SU-DHL-6 (cell line): ENCODE measurements at regions not wholly inside any gene's neighbourhood (a gene's known extent, or its start where the extent isn't known, plus 50 kb on each side); places are given as distances from the start of the nearest gene placed in this dataset.

Source experiments
- EZH2phosphoT487 ChIP-seq: fragments of 200-600 bp; sonication (generic), shearing (Covaris generic); conservative IDR thresholded peaks from 2 replicates; pipeline ENCODE4 v1.6.1; 2018; ENCODE audit warnings: mild to moderate bottlenecking, antibody characterized with exemption, low read length, moderate library complexity, mixed read lengths
- TF ChIP-seq, protein P1 (sequence below): fragments of 200-600 bp; sonication (generic); IDR thresholded peaks from one replicate; pipeline ENCODE4 v1.5.1; 2017; ENCODE audit warnings: antibody characterized with exemption, mild to moderate bottlenecking, low read length, moderate library complexity; ENCODE audit not compliant: insufficient read depth, poor library complexity, severe bottlenecking

GRCh38 chr3:177824841-177825240 is 627.6 kb upstream of the TBL1XR1 start:
- TF ChIP-seq, protein P1, sequence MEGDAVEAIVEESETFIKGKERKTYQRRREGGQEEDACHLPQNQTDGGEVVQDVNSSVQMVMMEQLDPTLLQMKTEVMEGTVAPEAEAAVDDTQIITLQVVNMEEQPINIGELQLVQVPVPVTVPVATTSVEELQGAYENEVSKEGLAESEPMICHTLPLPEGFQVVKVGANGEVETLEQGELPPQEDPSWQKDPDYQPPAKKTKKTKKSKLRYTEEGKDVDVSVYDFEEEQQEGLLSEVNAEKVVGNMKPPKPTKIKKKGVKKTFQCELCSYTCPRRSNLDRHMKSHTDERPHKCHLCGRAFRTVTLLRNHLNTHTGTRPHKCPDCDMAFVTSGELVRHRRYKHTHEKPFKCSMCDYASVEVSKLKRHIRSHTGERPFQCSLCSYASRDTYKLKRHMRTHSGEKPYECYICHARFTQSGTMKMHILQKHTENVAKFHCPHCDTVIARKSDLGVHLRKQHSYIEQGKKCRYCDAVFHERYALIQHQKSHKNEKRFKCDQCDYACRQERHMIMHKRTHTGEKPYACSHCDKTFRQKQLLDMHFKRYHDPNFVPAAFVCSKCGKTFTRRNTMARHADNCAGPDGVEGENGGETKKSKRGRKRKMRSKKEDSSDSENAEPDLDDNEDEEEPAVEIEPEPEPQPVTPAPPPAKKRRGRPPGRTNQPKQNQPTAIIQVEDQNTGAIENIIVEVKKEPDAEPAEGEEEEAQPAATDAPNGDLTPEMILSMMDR = no peak
- no peak for TF ChIP-seq EZH2phosphoT487
